ENCODE measurements at regions not wholly inside any gene's neighbourhood (a gene's known extent, or its start where the extent isn't known, plus 50 kb on each side); places are given as distances from the start of the nearest gene placed in this dataset.
"Not testable (repeated sequence)": the region's sequence is repeated elsewhere in the genome, so short reads cannot be mapped to it uniquely, and the experiment has no call there.

GRCh38 chr13:38472411-38472810 is 122.8 kb downstream of the UFM1 start:
- H3K9me3 ChIP-seq (ENCODE audit: control insufficient read depth in 2 of 3, low read length in 3 of 3); H3K4me3 Mint-ChIP-seq; CTCF ChIA-PET; POLR2A ChIA-PET; H3K27ac Mint-ChIP-seq; H3K9me3 Mint-ChIP-seq; intact Hi-C loops (cut with micrococcal nuclease); H3K36me3 ChIP-seq (ENCODE audit: control insufficient read depth in 2 of 3, insufficient read depth in 3 of 3, low read length in 3 of 3); DNase-seq; H3K4me1 ChIP-seq (ENCODE audit: control insufficient read depth in 2 of 2, insufficient read depth in 2 of 2, low read length in 2 of 2); H3K4me1 Mint-ChIP-seq; H3K36me3 Mint-ChIP-seq; H3K4me3 ChIP-seq (ENCODE audit: low read length); ATAC-seq; H3K27ac ChIP-seq (ENCODE audit: low read depth, low read length); H3K27me3 ChIP-seq (ENCODE audit: control insufficient read depth in 2 of 2, insufficient read depth in 2 of 2, low read length in 2 of 2): not testable (repeated sequence)
- peaks cover 0 to 11% (median 0%) of the 10 kb centered on the region in 5 donors for H3K27me3 Mint-ChIP-seq

DNA sequence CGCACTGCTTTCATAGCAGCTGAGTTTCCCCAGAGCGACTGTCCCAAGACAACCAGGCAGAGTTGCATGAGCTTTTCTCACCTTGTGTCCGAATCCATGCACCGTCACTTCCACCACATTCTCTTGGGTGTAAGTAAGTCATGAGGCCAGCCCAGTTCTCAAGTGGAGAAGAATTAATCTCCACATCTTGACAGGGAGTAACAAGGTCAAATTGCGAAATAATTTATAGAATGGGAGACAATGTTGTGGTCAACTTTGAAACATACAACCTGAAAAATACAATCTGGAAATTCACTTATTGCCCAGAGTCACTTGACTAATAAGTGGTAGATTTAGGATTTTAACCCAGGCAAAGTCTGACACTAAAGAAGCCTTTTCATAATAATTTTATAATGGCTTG is 123.7 kb downstream of the UFM1 start:
- Mint-ChIP-seq H3K27me3 (peaks cover 0 to 11% (median 0%) of the 10 kb centered on the region in 5 donors), H3K4me3 (no peak overlapping the region), H3K4me1 (no peaks in the 10 kb centered on the region), H3K36me3 (no peaks in the 10 kb centered on the region), H3K27ac (no peak overlapping the region), H3K9me3 (no peaks in the 10 kb centered on the region)
- Histone ChIP-seq H3K4me1 (ENCODE audit: control insufficient read depth in 2 of 2, insufficient read depth in 2 of 2, low read length in 2 of 2) (no peaks in the 10 kb centered on the region), H3K27ac (ENCODE audit: low read depth, low read length) (no peak overlapping the region), H3K27me3 (ENCODE audit: control insufficient read depth in 2 of 2, insufficient read depth in 2 of 2, low read length in 2 of 2) (no peaks in the 10 kb centered on the region), H3K9me3 (ENCODE audit: control insufficient read depth in 2 of 3, low read length in 3 of 3) (no peaks in the 10 kb centered on the region), H3K4me3 (ENCODE audit: low read length) (no peak overlapping the region), H3K36me3 (ENCODE audit: control insufficient read depth in 2 of 3, insufficient read depth in 3 of 3, low read length in 3 of 3) (no peaks in the 10 kb centered on the region)
- POLR2A ChIA-PET: no interaction called here
- CTCF ChIA-PET: no interaction called here
- intact Hi-C loops (cut with micrococcal nuclease): no loop called here
- ATAC-seq: no peak
- no peak for DNase-seq

- intact Hi-C loops (cut with micrococcal nuclease): no loop called here
- Mint-ChIP-seq H3K27me3 (peaks cover 0 to 5% (median 0%) of the 10 kb centered on the region in 5 donors), H3K4me3 (no peak overlapping the region), H3K27ac (no peak overlapping the region), H3K4me1 (no peaks in the 10 kb centered on the region), H3K9me3 (peaks cover 0 to 2% (median 0%) of the 10 kb centered on the region in 11 donors), H3K36me3 (no peaks in the 10 kb centered on the region)
- H3K9me3 ChIP-seq (ENCODE audit: control insufficient read depth in 2 of 3, low read length in 3 of 3): no peaks in the 10 kb centered on the region
- H3K4me3 ChIP-seq (ENCODE audit: low read length): no peak overlapping the region
- ChIA-PET POLR2A (no interaction called here), CTCF (interaction anchor here (1.3 kb wide), 1 partner anchor 18 kb away, joined by 6 read pairs; no protein-coding TSS in a partner anchor)
- DNase-seq (no peak), ATAC-seq (no peak)
- H3K36me3 ChIP-seq (ENCODE audit: control insufficient read depth in 2 of 3, insufficient read depth in 3 of 3, low read length in 3 of 3): no peaks in the 10 kb centered on the region
- H3K27me3 ChIP-seq (ENCODE audit: control insufficient read depth in 2 of 2, insufficient read depth in 2 of 2, low read length in 2 of 2): no peaks in the 10 kb centered on the region
- no peak overlapping the region for H3K27ac ChIP-seq (ENCODE audit: low read depth, low read length)
- no peaks in the 10 kb centered on the region for H3K4me1 ChIP-seq (ENCODE audit: control insufficient read depth in 2 of 2, insufficient read depth in 2 of 2, low read length in 2 of 2)
These were observed 128.0 kb downstream of the UFM1 start for GRCh38 chr13:38477676-38478075.

DNA sequence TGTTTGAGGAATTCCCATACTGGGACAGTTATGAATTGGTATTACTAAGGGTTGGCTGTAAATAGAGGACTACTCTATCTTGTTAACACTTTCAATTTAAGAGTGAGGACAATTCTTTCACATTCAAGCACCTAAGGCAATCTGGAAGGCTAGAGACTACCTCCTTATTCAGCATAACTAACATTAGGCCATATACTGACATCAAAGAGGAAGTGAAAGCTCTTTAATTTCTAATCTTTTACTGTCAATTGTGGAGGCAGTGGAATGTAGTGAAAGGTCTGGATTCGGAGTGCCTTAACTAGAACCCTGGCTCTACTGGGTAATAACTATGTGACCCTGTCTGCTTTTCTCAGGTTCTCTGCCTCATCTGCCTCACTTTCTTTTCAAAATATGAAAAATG is 134.0 kb downstream of the UFM1 start:
- peaks cover 0 to 5% (median 0%) of the 10 kb centered on the region in 5 donors for H3K27me3 Mint-ChIP-seq
- H3K36me3 Mint-ChIP-seq: no peaks in the 10 kb centered on the region
- no peak for DNase-seq
- peaks cover 0 to 2% (median 0%) of the 10 kb centered on the region in 11 donors for H3K9me3 Mint-ChIP-seq
- Histone ChIP-seq H3K4me3 (ENCODE audit: low read length) (no peak overlapping the region), H3K36me3 (ENCODE audit: control insufficient read depth in 2 of 3, insufficient read depth in 3 of 3, low read length in 3 of 3) (no peaks in the 10 kb centered on the region), H3K4me1 (ENCODE audit: control insufficient read depth in 2 of 2, insufficient read depth in 2 of 2, low read length in 2 of 2) (no peaks in the 10 kb centered on the region), H3K27me3 (ENCODE audit: control insufficient read depth in 2 of 2, insufficient read depth in 2 of 2, low read length in 2 of 2) (no peaks in the 10 kb centered on the region), H3K27ac (ENCODE audit: low read depth, low read length) (no peak overlapping the region), H3K9me3 (ENCODE audit: control insufficient read depth in 2 of 3, low read length in 3 of 3) (no peaks in the 10 kb centered on the region)
- ChIA-PET POLR2A (no interaction called here), CTCF (no interaction called here)
- no peak for ATAC-seq
- no peaks in the 10 kb centered on the region for H3K4me1 Mint-ChIP-seq
- H3K4me3 Mint-ChIP-seq: no peak overlapping the region
- no peak overlapping the region for H3K27ac Mint-ChIP-seq
- intact Hi-C loops (cut with micrococcal nuclease): no loop called here

DNA sequence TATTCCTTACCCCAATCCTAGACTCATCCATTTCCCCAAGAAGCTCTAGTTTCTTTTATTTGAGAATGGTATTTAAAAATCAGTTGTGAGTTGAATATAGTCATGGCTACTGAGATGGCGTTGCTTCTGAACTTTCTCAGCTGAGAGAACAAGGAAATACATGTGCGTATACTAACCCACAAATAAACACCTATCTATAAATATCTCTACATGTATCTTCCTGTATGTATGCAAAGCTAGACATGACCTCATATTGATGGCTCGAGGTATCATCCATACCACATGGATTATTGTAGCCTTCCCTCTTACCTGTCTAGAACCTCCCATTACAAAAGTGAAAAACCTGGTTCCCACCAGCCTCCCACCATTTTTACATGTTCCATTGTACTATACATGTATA is 141.0 kb downstream of the UFM1 start:
- ATAC-seq (no peak), DNase-seq (no peak)
- POLR2A ChIA-PET: no interaction called here
- intact Hi-C loops (cut with micrococcal nuclease): no loop called here
- no peak overlapping the region for H3K27ac ChIP-seq (ENCODE audit: low read depth, low read length)
- Mint-ChIP-seq H3K9me3 (peaks cover 0 to 4% (median 0%) of the 10 kb centered on the region in 11 donors), H3K27ac (no peak overlapping the region), H3K4me3 (no peak overlapping the region), H3K36me3 (no peaks in the 10 kb centered on the region), H3K27me3 (peaks cover 0 to 9% (median 4%) of the 10 kb centered on the region in 5 donors), H3K4me1 (no peaks in the 10 kb centered on the region)
- no peaks in the 10 kb centered on the region for H3K27me3 ChIP-seq (ENCODE audit: control insufficient read depth in 2 of 2, insufficient read depth in 2 of 2, low read length in 2 of 2)
- no peaks in the 10 kb centered on the region for H3K4me1 ChIP-seq (ENCODE audit: control insufficient read depth in 2 of 2, insufficient read depth in 2 of 2, low read length in 2 of 2)
- H3K36me3 ChIP-seq (ENCODE audit: control insufficient read depth in 2 of 3, insufficient read depth in 3 of 3, low read length in 3 of 3): no peaks in the 10 kb centered on the region
- no peaks in the 10 kb centered on the region for H3K9me3 ChIP-seq (ENCODE audit: control insufficient read depth in 2 of 3, low read length in 3 of 3)
- no peak overlapping the region for H3K4me3 ChIP-seq (ENCODE audit: low read length)
- CTCF ChIA-PET: no interaction called here

- Histone ChIP-seq H3K36me3 (ENCODE audit: control insufficient read depth in 2 of 3, insufficient read depth in 3 of 3, low read length in 3 of 3) (no peaks in the 10 kb centered on the region), H3K9me3 (ENCODE audit: control insufficient read depth in 2 of 3, low read length in 3 of 3) (no peaks in the 10 kb centered on the region), H3K27me3 (ENCODE audit: control insufficient read depth in 2 of 2, insufficient read depth in 2 of 2, low read length in 2 of 2) (no peaks in the 10 kb centered on the region), H3K4me1 (ENCODE audit: control insufficient read depth in 2 of 2, insufficient read depth in 2 of 2, low read length in 2 of 2) (no peaks in the 10 kb centered on the region), H3K4me3 (ENCODE audit: low read length) (no peak overlapping the region), H3K27ac (ENCODE audit: low read depth, low read length) (no peak overlapping the region)
- ATAC-seq (no peak), DNase-seq (no peak)
- Mint-ChIP-seq H3K4me1 (no peaks in the 10 kb centered on the region), H3K4me3 (no peak overlapping the region), H3K36me3 (no peaks in the 10 kb centered on the region), H3K27ac (no peak overlapping the region), H3K9me3 (peaks cover 0 to 11% (median 5%) of the 10 kb centered on the region in 11 donors), H3K27me3 (peaks cover 0 to 24% (median 13%) of the 10 kb centered on the region in 5 donors)
- ChIA-PET CTCF (interaction anchor here (0.6 to 2.3 kb wide), 2 partner anchors 17 to 354 kb away, joined by 3 to 6 read pairs; no protein-coding TSS in a partner anchor), POLR2A (no interaction called here)
- intact Hi-C loops (cut with micrococcal nuclease): no loop called here
These were observed 144.8 kb downstream of the UFM1 start for GRCh38 chr13:38494445-38494844.

DNA sequence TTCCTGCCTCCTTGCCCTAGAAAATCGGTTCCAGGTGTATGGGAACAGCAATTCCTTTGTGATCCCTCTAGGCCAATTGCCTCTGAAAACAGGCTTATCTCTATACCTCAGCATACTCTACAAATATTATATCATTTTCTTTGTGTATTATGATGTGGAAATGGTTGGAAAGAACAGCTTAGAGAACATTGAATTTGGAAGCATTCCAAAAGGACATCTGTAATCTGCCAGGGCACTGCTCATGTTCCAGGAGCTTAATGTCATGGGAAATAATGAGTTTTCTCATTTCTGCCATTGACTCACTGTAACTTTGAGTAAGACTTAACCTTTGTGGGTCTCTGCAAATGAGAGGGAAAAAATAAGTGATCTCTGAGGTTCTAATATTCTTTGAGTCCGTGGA is 147.3 kb downstream of the UFM1 start:
- H3K27me3 Mint-ChIP-seq: peaks cover 0 to 30% (median 13%) of the 10 kb centered on the region in 5 donors
- no peaks in the 10 kb centered on the region for H3K4me1 Mint-ChIP-seq
- ChIA-PET CTCF (interaction anchor here (2.3 kb wide), 1 partner anchor 20 kb away, joined by 6 read pairs; no protein-coding TSS in a partner anchor), POLR2A (no interaction called here)
- intact Hi-C loops (cut with micrococcal nuclease): no loop called here
- H3K27me3 ChIP-seq (ENCODE audit: control insufficient read depth in 2 of 2, insufficient read depth in 2 of 2, low read length in 2 of 2): no peaks in the 10 kb centered on the region
- H3K4me1 ChIP-seq (ENCODE audit: control insufficient read depth in 2 of 2, insufficient read depth in 2 of 2, low read length in 2 of 2): no peaks in the 10 kb centered on the region
- peaks cover 0 to 11% (median 5%) of the 10 kb centered on the region in 11 donors for H3K9me3 Mint-ChIP-seq
- ATAC-seq (no peak), DNase-seq (no peak)
- no peak overlapping the region for H3K27ac Mint-ChIP-seq
- no peak overlapping the region for H3K27ac ChIP-seq (ENCODE audit: low read depth, low read length)
- no peaks in the 10 kb centered on the region for H3K9me3 ChIP-seq (ENCODE audit: control insufficient read depth in 2 of 3, low read length in 3 of 3)
- no peak overlapping the region for H3K4me3 Mint-ChIP-seq
- no peak overlapping the region for H3K4me3 ChIP-seq (ENCODE audit: low read length)
- H3K36me3 Mint-ChIP-seq: no peaks in the 10 kb centered on the region
- H3K36me3 ChIP-seq (ENCODE audit: control insufficient read depth in 2 of 3, insufficient read depth in 3 of 3, low read length in 3 of 3): no peaks in the 10 kb centered on the region
